HTR-8/SVneo (cell line): ENCODE measurements at regions not wholly inside any gene's neighbourhood (a gene's known extent, or its start where the extent isn't known, plus 50 kb on each side); places are given as distances from the start of the nearest gene placed in this dataset.
"Not testable (repeated sequence)": the region's sequence is repeated elsewhere in the genome, so short reads cannot be mapped to it uniquely, and the experiment has no call there.

Experiments
- DNase-seq: peaks from one replicate; pipeline ENCODE4 v3.0.0; 2011; ENCODE audit warnings: low spot score, mixed read lengths; ENCODE audit not compliant: insufficient read length
- FAIRE-seq: peaks from 2 replicates; lab custom pipeline; 2011; peaks lifted over from hg19 to GRCh38; lab: Jason Lieb, UNC

DNA sequence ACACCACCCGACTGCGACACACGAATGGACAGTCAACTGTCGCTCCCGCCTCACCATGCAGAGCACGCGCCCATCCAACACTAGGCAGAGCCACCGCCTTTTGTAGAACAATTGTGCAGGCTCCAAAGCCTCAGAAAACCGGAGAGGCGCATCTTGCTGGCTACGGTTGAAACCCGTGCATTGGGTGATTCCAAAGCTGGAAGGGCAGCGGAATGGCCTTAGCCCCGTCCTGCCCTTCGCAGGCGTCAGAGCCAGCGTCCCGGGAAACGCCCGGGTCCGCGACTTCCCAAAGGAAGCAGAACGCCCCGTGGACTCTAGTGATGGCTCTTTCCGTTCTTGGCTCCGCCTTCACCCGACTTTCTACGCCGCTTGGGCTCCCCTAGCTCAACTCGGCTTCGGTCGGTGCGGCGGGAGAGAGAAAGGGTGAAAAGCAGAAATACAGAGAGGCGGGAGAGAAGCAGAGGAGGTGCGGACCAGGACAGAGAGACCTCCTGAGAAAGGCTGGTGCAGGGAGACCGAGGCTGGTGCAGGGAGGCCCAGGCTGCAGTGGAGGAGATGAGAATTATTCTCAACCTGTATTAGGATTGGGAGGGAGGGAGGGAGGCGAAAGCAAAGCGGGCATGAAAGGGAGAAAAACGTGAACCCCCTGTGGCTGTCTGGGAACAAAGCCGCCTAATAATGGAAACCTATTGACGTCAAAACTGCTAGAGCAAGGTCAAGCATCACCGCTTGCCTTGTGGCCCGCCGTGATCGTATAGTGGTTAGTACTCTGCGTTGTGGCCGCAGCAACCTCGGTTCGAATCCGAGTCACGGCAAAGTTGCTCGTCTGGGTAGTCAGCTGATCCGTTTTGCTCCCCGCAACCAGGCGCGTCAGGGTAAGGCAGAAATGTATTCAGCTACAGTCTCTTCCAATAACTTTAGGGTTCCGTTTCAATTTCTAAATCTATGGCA, 99.5 kb downstream of the PRKAB2 start:
- no peak for DNase-seq
- no peak for FAIRE-seq

DNA sequence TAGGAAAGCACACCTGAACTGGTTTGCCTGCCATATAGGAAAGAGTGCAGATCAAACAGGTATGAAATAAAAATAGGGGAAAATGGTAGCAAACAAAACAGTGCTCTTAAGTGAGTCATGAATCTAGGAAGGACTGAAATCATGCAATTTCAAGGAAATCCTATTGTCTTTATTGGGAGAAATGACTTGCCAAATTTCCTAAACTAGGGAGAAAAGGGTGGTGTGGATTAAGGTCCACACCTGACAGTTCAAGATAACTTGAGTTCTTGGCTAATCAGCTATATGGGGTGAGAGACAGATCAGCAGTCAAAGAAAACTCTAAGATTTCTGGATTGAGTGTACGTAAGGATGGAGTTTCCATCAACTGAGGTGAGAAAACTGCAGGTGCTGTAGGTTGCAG, 101.1 kb downstream of the PRKAB2 start:
- no peak for DNase-seq
- no peak for FAIRE-seq

DNA sequence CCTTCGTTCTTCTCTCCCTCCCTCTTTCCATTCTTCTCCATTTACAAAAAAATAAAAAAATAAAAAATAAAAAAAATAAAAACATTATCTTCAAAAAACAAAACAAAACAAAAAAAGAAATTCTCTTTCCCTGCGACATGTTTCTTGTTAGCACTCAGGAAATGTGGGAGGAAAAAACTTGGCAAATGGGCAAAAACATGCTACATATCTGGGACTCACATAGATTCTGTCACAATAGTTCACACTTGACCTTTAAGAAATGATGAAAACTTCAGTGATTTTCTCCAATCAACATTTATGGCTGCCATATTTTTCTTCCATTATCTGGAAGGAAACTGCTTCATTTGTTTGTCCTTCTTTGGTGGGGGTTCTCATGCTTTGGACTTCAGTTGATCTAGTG, 109.3 kb downstream of the PRKAB2 start:
- DNase-seq (no peak), FAIRE-seq (no peak)

DNA sequence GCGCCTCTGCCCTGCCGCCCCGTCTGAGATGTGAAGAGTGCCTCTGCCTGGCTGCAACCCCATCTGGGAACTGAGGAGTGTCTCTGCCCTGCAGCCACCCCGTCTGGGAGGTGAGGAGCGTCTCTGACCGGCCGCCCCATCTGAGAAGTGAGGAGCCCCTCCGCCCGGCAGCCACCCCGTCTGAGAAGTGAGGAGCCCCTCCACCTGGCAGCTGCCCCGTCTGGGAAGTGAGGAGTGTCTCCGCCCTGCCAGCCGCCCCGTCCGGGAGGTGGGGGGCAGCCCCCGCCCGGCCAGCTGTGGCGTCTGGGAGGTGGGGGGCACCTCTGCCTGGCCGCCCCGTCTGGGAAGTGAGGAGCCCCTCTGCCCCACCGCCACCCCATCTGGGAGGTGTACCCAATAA, 110.4 kb downstream of the PRKAB2 start:
- not testable (repeated sequence) for DNase-seq, FAIRE-seq

DNA sequence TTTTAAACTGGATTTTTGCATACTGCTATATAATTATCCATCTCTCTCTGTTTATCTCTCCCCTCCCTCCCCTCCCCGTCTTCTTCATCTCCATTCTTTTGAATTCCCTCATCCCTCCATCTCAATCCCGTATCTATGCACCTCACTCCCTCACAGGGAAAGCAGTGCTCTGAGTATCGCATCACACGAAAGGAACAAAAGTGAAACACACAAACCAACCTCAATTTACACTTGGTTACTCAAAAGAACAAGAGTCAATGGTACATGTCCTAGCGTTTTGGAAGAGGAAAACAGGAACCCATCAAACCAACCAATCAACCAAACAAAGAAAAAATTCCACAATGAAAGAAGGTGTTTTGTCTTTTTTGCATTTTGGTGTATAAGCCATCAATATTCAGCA, 115.1 kb downstream of the NBPF12 start:
- no peak for DNase-seq
- FAIRE-seq, result no peak

DNA sequence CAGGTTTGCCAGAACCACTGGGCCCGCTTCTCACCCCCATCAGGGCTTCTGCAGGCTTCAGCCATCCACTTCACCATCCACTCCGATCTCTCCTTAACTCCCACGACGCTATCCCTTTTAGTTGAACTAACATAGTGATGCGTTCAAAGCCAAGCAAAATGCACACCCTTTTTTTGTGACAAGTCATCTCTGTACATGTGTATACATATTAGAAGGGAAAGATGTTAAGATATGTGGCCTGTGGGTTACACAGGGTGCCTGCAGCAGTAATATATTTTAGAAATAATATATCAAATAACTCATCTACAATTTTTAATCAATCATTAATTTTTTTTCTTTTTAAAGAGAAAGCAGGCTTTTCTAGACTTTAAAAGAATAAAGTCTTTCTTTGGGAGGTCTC, 114.6 kb downstream of the NBPF12 start:
- DNase-seq, result no peak
- FAIRE-seq, result no peak

DNA sequence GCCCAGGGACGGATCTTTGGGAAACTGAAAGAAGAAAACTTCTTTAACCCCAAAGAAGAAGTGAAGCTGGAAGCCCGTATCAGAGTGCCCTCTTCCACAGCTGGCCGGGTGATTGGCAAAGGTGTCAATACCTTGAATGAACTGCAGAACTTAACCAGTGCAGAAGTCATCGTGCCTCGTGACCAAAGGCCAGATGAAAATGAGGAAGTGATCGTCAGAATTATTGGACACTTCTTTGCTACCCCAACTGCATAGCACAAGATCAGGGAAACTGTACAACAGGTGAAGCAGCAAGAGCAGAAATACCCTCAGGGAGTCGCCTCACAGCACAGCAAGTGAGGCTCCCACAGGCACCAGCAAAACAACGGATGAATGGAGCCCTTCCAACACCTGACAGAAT, 114.0 kb downstream of the NBPF12 start:
- DNase-seq, result no peak
- FAIRE-seq, result no peak

DNA sequence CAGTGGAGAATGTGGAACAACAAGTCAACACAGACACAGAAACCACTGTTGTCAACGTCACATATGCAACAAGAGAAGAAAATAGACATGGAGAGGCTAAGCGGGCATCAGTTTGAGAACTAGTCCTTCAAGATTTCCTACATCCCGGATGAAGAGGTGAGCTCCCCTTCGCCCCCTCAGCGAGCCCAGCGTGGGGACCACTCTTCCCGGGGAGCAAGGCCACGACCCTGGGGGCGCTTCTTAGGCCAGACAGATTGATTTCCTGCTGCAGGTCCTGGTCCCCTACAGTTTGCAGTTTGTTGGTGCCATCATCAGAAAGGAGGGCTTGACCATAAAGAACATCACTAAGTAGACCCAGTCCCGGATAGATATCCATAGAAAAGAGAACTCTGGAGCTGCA, 113.0 kb downstream of the NBPF12 start:
- FAIRE-seq, result no peak

DNA sequence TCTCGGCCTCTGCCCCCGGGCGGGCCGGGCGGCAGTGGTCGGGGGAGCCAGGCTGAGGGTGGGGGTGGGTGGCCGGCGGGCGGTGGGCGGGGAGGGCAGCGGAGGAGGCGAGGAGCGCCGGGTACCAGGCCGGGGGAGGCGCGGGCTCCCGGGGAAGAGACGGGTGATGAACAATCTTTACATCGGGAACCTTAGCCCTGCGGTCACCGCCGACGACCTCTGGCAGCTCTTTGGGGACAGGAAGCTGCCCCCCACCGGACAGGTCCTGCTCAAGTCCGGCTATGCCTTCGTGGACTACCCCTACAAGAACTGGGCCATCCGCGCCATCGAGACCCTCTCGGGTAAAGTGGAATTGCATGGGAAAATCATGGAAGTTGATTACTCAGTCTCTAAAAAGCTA, 112.5 kb downstream of the NBPF12 start:
- DNase-seq (no peak), FAIRE-seq (no peak)

More for the DNA sequence above, 113.0 kb downstream of the NBPF12 start:
- no peak for DNase-seq

DNA sequence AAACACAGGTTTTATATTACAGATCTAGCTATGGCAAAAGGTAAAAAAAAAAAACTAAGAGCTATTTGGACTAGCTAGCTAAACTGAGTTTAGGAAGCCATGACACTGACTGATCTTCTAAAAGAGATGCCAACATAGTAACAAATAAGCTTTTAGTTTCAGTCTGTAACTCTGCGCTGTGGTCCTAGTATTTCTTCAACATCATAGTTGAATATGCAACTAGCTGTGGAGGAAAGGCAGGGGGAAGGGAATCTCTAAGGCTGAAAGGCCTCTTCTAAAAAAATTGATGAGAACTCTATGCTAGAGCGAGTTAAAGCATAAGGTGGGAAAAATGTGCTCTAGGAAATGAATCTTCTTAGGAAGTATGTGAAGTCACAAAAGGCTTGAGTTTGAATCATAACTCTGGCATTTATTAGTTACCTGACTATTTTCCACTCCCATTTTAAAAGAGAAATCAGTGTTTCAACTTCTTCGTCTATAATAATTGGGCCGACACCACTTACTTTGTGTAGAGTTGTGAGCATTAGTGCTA, 108.8 kb downstream of the NBPF12 start:
- peak; percentile 68 for FAIRE-seq

DNA sequence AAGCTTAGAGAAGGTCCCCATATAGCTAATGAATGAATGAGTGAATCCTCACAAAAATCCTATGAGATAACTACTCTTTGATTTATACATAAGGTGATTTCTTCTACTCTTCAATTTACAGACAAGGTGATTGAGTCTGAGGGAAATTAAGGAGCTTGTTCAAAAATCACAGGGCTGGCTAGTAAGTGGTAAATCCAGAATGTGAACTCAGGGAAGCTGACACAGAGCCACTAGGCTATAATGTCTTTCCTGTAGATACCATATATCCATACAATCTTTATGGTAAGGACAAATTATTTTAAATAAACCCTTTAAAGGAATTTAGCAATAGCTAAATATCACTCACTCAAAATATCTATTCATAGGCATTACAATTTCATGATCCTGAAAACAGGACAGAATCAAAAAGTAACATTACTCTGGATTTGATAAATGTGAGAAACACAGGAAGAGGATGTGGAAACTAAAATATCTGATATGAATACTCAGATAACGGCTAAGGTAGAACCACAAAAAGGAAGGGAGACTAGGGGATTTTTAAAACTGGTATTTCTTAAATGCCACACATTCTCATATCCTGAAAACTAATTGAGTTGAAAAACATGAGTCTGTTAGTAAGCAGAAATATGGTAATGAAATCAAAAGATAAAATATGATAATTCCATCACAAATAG, 108.2 kb downstream of the NBPF12 start:
- FAIRE-seq (no peak), DNase-seq (no peak)

More for the DNA sequence above, 108.8 kb downstream of the NBPF12 start:
- DNase-seq, result not testable (repeated sequence)
